Activated T-cell treated with anti-CD3 and anti-CD28 coated beads, Interleukin-2, amount 50 U/mL, for 4 hours (primary cell): ENCODE measurements at regions not wholly inside any gene's neighbourhood (a gene's known extent, or its start where the extent isn't known, plus 50 kb on each side); places are given as distances from the start of the nearest gene placed in this dataset.
"Not testable (repeated sequence)": the region's sequence is repeated elsewhere in the genome, so short reads cannot be mapped to it uniquely, and the experiment has no call there.

Source experiments
- ATAC-seq, 2 donors: fragments of 200-7000 bp; cut with Tn5 transposase; one replicate each; pipeline ENCODE4 v1.10.0; 2021
- DNase-seq: peaks from one replicate; pipeline ENCODE4 v3.0.0-alpha.2; 2020
- H3K27me3 Mint-ChIP-seq: one replicate; pipeline ENCODE4 v1.8.0; 2021; ENCODE audit warnings: low read depth, mixed read lengths
- H3K36me3 Mint-ChIP-seq: one replicate; pipeline ENCODE4 v1.8.0; 2022; ENCODE audit warnings: mixed read lengths; ENCODE audit not compliant: insufficient read depth
- H3K4me1 Mint-ChIP-seq: one replicate; pipeline ENCODE4 v1.8.0; 2021; ENCODE audit warnings: low read depth, mixed read lengths
- H3K4me3 Mint-ChIP-seq: one replicate; pipeline ENCODE4 v1.8.0; 2021; ENCODE audit warnings: mild to moderate bottlenecking, moderate library complexity, mixed read lengths
- H3K9me3 Mint-ChIP-seq: one replicate; pipeline ENCODE4 v1.8.0; 2021; ENCODE audit warnings: mixed read lengths

DNA sequence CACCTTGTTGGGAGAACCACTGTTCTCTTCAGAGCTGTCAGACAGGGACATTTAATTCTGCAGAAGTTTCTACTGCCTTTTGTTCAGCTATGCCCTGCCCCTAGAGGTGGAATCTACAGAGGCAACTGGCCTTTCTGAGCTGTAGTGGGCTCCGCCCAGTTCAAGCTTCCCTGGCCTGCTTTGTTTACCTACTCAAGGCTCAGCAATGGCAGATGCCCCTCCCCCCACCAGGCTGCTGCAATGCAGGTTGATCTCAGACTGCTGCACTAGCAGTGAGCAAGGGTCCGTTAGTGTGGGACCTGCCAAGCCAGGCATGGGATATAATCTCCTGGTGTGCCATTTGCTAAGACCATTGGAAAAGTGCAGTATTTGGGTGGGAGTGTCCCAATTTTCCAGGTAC, 141.5 kb upstream of the CXCL13 start:
- H3K27me3 Mint-ChIP-seq, H3K4me1 Mint-ChIP-seq, DNase-seq, ATAC-seq, H3K4me3 Mint-ChIP-seq, H3K36me3 Mint-ChIP-seq, H3K9me3 Mint-ChIP-seq: not testable (repeated sequence)

DNA sequence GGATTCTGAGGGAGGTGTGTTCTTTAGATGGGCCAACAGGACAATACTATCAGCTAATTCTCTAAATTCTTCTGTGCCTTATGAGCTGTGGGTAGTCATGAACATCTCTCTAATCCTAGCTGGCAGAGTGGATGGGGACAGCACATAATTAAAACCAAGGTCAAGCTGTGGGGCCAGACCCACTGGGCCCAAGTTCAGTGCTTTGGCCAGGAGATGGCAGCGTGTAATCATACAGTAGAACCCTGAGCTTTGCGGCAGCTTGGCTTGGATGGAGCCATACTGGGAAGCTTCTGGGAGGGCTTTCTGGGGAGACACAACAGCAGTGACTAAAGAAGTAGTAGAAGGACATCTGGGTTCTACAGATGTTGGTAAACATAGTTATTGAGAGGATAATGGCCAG, 140.3 kb upstream of the CXCL13 start:
- Mint-ChIP-seq H3K9me3 (no peaks in the 10 kb centered on the region), H3K4me1 (no peaks in the 10 kb centered on the region), H3K36me3 (no peaks in the 10 kb centered on the region), H3K27me3 (peaks cover 8% of the 10 kb centered on the region), H3K4me3 (no peak overlapping the region)
- no peak for ATAC-seq
- no peak for DNase-seq

DNA sequence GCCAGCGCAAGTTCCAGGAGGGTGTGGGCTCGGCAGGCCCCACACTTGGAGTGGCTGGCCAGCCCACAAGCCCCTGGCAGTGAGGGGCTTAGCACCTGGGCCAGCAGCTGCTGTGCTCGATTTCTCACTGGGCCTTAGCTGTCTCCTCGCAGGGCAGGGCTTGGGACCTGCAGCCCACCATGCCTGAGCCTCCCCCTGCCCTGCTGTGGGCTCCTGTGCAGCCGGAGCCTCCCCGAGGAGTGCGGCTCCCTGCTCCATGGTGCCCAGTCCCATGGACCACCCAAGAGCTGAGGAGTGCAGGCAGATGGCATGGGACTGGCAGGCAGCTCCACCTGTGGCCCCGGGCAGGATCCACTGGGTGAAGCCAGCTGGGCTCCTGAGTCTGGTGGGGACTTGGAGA, 139.2 kb upstream of the CXCL13 start:
- Mint-ChIP-seq H3K4me3 (no peak overlapping the region), H3K4me1 (no peaks in the 10 kb centered on the region), H3K27me3 (peaks cover 8% of the 10 kb centered on the region), H3K36me3 (no peaks in the 10 kb centered on the region), H3K9me3 (no peaks in the 10 kb centered on the region)
- DNase-seq (no peak), ATAC-seq (no peak)

- Mint-ChIP-seq H3K36me3 (no peaks in the 10 kb centered on the region), H3K4me3 (no peak overlapping the region), H3K4me1 (no peaks in the 10 kb centered on the region), H3K27me3 (peaks cover 25% of the 10 kb centered on the region), H3K9me3 (no peaks in the 10 kb centered on the region)
- DNase-seq (no peak), ATAC-seq (no peak)
Measured at GRCh38 chr4:77471821-77472495, 133.7 kb upstream of the CXCL13 start.

GRCh38 chr4:77473509-77473908, 132.1 kb upstream of the CXCL13 start:
- Mint-ChIP-seq H3K4me1 (no peaks in the 10 kb centered on the region), H3K4me3 (no peak overlapping the region), H3K36me3 (no peaks in the 10 kb centered on the region), H3K27me3 (peaks cover 25% of the 10 kb centered on the region), H3K9me3 (no peaks in the 10 kb centered on the region)
- ATAC-seq (no peak), DNase-seq (no peak)

DNA sequence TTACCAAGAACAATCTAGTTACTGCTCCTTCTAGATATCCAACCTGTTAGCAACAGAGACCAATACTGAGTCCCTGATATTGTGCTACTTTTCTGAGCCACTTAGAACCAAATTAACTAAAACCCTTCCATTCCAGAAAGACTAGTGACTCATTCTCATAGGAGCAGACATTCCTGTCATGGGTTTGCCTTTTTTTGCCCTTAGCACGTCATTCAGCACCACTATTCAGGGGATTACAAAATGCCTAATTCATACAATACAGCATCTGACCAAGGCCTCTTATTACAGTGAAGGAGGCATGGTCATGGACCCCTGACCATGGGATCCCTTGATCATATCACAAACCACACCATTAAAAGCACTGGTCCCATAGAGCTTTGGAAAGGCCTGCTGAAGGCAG, 123.8 kb upstream of the CXCL13 start:
- Mint-ChIP-seq H3K27me3 (peaks cover 4% of the 10 kb centered on the region), H3K4me1 (no peaks in the 10 kb centered on the region), H3K36me3 (no peaks in the 10 kb centered on the region), H3K4me3 (no peak overlapping the region), H3K9me3 (no peaks in the 10 kb centered on the region)
- ATAC-seq (no peak), DNase-seq (no peak)

DNA sequence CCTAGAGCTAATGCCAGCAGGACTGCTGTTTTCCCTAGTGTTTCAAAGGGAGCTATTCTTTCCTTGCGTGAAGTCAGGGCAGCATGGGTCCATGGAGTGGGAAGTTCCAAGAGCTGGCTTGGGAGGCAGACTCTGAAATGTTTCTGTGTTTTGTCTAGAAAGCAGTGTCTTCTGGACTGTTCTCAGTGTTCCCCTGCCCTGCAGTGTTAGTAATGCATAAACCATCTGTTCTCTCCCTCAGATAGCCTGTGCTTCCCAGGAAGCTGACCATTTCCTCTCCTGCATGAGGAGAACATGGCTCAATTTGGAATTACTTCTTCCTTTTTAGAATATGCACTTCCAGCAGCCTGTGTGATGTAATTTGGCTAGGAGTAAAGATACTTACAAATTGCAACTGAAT, 116.7 kb upstream of the CXCL13 start:
- no peaks in the 10 kb centered on the region for H3K36me3 Mint-ChIP-seq
- no peak overlapping the region for H3K4me3 Mint-ChIP-seq
- DNase-seq, result no peak
- no peaks in the 10 kb centered on the region for H3K4me1 Mint-ChIP-seq
- ATAC-seq, result no peak
- peaks cover 5% of the 10 kb centered on the region for H3K9me3 Mint-ChIP-seq
- H3K27me3 Mint-ChIP-seq, result peaks cover 8% of the 10 kb centered on the region

DNA sequence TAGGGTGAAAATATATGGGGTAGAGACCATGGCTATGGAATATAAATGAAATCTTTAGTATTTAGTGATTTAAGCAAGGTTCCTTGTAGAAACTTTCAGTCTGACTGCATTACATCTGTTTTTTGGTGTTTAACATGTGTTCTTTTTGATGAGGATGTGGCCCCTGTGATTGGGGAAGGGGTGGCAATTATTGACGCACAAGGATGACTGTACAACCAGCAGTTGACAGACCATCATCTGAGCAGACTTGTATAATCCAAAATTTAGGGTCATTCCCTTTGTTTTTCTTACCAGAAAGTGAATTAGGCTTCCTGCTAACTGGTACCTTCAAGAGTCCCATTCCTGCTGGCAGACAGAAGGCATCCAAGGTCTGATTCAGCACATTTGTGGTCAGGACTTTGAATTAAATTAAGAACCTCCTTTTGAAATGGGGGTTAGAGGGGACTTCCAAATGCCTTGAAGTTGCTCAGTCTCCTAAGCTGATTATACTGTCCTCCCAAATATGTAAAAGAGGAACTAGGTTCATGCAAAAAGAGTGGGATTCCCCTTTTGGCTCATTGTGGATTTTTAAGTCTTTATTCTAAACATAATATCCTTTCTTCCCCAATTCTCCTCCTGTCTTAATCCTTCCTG, 112.4 kb upstream of the CXCL13 start:
- H3K4me3 Mint-ChIP-seq, result no peak overlapping the region
- no peaks in the 10 kb centered on the region for H3K36me3 Mint-ChIP-seq
- no peak for ATAC-seq
- DNase-seq, result no peak
- peaks cover 8% of the 10 kb centered on the region for H3K27me3 Mint-ChIP-seq
- no peaks in the 10 kb centered on the region for H3K9me3 Mint-ChIP-seq
- H3K4me1 Mint-ChIP-seq, result no peaks in the 10 kb centered on the region

GRCh38 chr4:77493829-77494551, 111.6 kb upstream of the CXCL13 start:
- Mint-ChIP-seq H3K27me3 (peaks cover 8% of the 10 kb centered on the region), H3K36me3 (no peaks in the 10 kb centered on the region), H3K4me3 (no peak overlapping the region), H3K4me1 (no peaks in the 10 kb centered on the region), H3K9me3 (no peaks in the 10 kb centered on the region)
- no peak for DNase-seq
- ATAC-seq, result no peak

DNA sequence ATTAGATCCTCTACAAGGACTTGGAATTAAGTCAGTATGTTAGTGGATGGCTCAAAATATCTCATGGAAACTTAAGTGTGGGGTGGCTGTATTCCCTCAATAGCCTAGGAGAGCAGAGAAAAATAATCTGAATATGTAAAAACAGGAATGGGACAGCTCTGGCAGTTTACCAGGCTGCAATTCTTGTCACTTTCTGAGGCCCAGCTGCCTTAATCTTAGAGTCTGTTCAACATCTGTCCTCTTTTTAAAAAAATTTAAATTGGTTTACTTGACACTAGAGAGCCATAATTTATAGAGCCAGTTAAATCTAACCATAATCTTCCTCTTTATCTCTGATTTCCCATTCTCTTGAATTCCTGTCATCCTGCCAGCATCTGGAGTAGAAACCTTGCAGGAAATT, 109.2 kb upstream of the CXCL13 start:
- H3K4me3 Mint-ChIP-seq, result no peak overlapping the region
- ATAC-seq (no peak), DNase-seq (no peak)
- H3K27me3 Mint-ChIP-seq, result peaks cover 2% of the 10 kb centered on the region
- no peaks in the 10 kb centered on the region for H3K4me1 Mint-ChIP-seq
- no peaks in the 10 kb centered on the region for H3K9me3 Mint-ChIP-seq
- no peaks in the 10 kb centered on the region for H3K36me3 Mint-ChIP-seq

DNA sequence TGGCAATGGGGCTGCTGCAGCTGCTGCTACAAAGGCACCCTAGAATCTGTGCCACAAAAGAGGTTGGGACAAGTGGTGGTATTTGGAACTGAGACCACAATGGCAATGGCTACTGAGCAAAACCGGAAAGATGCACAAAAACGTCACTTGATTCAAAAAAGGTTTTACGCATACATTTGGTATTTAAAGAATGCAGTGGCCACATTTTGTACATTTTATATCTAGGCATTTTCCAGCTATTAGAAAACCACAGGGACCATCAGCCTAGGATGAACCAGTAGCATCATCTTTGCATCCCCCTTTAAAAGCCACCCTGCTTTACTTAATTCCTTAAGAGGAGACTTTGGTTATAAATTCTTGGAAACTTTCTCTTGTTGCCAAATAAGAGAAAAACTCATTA, 104.8 kb upstream of the CXCL13 start:
- DNase-seq (no peak), ATAC-seq (no peak)
- Mint-ChIP-seq H3K9me3 (no peaks in the 10 kb centered on the region), H3K4me3 (no peak overlapping the region), H3K27me3 (peaks cover 4% of the 10 kb centered on the region), H3K36me3 (no peaks in the 10 kb centered on the region), H3K4me1 (no peaks in the 10 kb centered on the region)

DNA sequence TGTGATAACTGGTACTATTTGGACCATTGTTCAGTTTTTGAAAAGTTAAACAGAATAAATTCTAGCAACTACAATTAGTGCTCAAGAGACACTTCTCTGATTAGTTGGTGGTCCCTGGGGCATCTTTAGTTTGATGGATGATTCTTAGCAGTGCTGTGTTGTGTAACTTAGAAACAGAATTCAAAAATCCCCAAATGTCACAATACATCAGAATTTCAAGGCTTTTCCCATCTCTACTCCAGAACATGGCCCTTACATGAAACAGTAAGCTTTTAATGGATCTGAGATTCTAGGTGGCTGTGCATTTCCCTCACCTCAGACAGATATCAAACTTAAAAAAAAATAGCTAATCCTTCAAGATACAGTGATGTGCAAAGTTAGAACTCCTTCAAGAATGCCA, 104.4 kb upstream of the CXCL13 start:
- Mint-ChIP-seq H3K36me3 (no peaks in the 10 kb centered on the region), H3K9me3 (no peaks in the 10 kb centered on the region), H3K4me1 (no peaks in the 10 kb centered on the region), H3K4me3 (no peak overlapping the region), H3K27me3 (peaks cover 4% of the 10 kb centered on the region)
- DNase-seq (no peak), ATAC-seq (no peak)

DNA sequence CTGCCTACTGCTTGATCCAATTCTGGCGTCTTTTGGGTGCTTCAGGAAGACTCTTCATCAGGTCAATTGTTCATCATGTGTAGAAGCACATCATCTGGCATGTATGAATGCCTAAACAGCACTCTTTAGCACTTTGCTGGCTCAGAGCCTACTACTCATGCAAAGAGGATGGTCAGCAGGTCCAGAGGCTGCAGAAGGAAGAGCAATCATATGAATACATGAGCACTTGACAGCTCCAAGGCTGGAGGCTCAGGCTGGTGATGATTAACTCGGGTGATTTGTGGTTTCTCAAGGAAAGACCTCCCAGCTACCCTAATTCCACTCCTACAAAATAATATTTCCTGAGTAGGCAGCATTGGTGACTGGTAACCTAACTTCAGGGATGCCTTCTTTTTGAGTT, 103.8 kb upstream of the CXCL13 start:
- ATAC-seq, result no peak
- H3K27me3 Mint-ChIP-seq, result peaks cover 4% of the 10 kb centered on the region
- no peaks in the 10 kb centered on the region for H3K36me3 Mint-ChIP-seq
- H3K4me3 Mint-ChIP-seq, result no peak overlapping the region
- no peaks in the 10 kb centered on the region for H3K4me1 Mint-ChIP-seq
- no peak for DNase-seq
- no peaks in the 10 kb centered on the region for H3K9me3 Mint-ChIP-seq

- Mint-ChIP-seq H3K27me3 (peaks cover 4% of the 10 kb centered on the region), H3K4me1 (no peaks in the 10 kb centered on the region)
- no peak for ATAC-seq
Measured at GRCh38 chr4:77504407-77504806, 101.2 kb upstream of the CXCL13 start.

More at GRCh38 chr4:77504407-77504806, 101.2 kb upstream of the CXCL13 start:
- Mint-ChIP-seq H3K9me3 (no peaks in the 10 kb centered on the region), H3K36me3 (no peaks in the 10 kb centered on the region), H3K4me3 (no peak overlapping the region)
- no peak for DNase-seq
